OCI-LY3 (cell line): ENCODE measurements at regions not wholly inside any gene's neighbourhood (a gene's known extent, or its start where the extent isn't known, plus 50 kb on each side); places are given as distances from the start of the nearest gene placed in this dataset.

Source experiments
- CTCF ChIP-seq: fragments of 200-600, 300-600 bp; sonication (generic); IDR thresholded peaks from 2 replicates; pipeline ENCODE4 v1.5.1; 2014; ENCODE audit warnings: antibody characterized with exemption, low read length, low read depth
- EZH2phosphoT487 ChIP-seq: fragments of 200-600 bp; shearing (Covaris generic); IDR thresholded peaks from 2 replicates; pipeline ENCODE4 v1.6.1; 2018; ENCODE audit warnings: antibody characterized with exemption, mixed run types, low read depth

- TF ChIP-seq CTCF, result no peak
- no peak for TF ChIP-seq EZH2phosphoT487
Measured at GRCh38 chr5:125595095-125595494, 828.1 kb upstream of the GRAMD2B start.
